ENCODE measurements at regions not wholly inside any gene's neighbourhood (a gene's known extent, or its start where the extent isn't known, plus 50 kb on each side); places are given as distances from the start of the nearest gene placed in this dataset.

DNA sequence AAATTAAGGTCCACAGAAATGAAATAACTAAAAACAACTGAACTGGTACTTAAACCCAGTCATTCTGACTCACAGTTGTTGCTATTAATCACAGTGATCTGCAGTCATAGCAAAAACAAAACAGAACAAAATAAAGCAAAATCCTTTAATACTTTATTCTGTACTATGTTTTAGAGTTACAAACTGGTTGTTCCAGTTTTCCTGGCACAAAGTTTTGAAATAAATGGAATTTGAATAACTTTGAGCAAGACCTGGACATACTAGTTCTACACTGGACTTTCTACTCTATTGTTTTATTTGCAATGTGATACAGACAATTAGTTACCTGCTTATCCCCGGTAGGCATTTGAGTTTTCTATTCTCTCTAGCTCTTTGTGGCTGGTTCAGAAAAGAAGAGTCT lies 147.9 kb downstream of the DMRT2 start:
- intact Hi-C loops (cut with DNase I; ENCODE audit: low total_unique reads), result no loop called here

DNA sequence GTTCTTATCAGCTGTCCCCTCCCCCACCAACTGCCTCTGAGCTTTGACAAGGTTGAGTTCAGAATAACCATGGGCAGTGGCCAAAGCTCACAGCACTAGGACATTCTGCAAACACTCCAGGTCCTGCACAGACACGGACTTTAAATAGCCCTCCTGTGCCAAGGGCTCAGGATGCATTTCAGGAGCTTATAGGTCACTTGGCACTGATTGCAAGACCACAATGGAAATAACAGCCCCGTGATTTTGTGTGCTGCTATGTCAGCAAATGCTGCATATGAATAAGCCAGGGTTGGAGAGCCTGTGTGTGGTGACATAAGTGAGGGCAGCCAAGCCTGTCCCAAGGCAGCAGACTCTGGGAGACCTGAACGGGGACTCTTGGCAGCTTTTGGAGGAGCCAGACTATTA lies 150.7 kb downstream of the DMRT2 start:
- DNase-seq (peak; percentile 37 to 39), ATAC-seq (peak; percentile 73 to 91)
- no peak for TF ChIP-seq POLR2A (IDR thresholded peaks at IDR 0.05)
- TF ChIP-seq, protein P1, sequence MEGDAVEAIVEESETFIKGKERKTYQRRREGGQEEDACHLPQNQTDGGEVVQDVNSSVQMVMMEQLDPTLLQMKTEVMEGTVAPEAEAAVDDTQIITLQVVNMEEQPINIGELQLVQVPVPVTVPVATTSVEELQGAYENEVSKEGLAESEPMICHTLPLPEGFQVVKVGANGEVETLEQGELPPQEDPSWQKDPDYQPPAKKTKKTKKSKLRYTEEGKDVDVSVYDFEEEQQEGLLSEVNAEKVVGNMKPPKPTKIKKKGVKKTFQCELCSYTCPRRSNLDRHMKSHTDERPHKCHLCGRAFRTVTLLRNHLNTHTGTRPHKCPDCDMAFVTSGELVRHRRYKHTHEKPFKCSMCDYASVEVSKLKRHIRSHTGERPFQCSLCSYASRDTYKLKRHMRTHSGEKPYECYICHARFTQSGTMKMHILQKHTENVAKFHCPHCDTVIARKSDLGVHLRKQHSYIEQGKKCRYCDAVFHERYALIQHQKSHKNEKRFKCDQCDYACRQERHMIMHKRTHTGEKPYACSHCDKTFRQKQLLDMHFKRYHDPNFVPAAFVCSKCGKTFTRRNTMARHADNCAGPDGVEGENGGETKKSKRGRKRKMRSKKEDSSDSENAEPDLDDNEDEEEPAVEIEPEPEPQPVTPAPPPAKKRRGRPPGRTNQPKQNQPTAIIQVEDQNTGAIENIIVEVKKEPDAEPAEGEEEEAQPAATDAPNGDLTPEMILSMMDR (IDR thresholded peaks at IDR 0.05 in 4 of 5, conservative IDR thresholded peaks at IDR 0.05 in 1 of 5), result no peak
- peak overlapping the region in 1 of 4 donors; percentile 60 for H3K27ac ChIP-seq
- H3K4me1 ChIP-seq, result peaks cover 3 to 16% of the 10 kb centered on the region in 2 donors
- H3K9me3 ChIP-seq, result no peaks in the 10 kb centered on the region
- H3K4me3 ChIP-seq, result no peak overlapping the region
- intact Hi-C loops (cut with DNase I; ENCODE audit: low total_unique reads) (no loop called here), in situ Hi-C loops (cut with MboI; ENCODE audit: low sequenced_read_pairs in 4 of 4) (no loop called here)
- no peaks in the 10 kb centered on the region for H3K36me3 ChIP-seq
- no peaks in the 10 kb centered on the region for H3K27me3 ChIP-seq

More for the DNA sequence above, 147.9 kb downstream of the DMRT2 start:
- Histone ChIP-seq H3K27ac (no peak overlapping the region), H3K27me3 (no peaks in the 10 kb centered on the region), H3K4me1 (peaks cover 3 to 16% of the 10 kb centered on the region in 2 donors), H3K9me3 (no peaks in the 10 kb centered on the region), H3K36me3 (no peaks in the 10 kb centered on the region), H3K4me3 (no peak overlapping the region)
- ATAC-seq (no peak), DNase-seq (no peak)
- TF ChIP-seq, protein P1 (IDR thresholded peaks at IDR 0.05 in 4 of 5, conservative IDR thresholded peaks at IDR 0.05 in 1 of 5), result no peak
- no peak for TF ChIP-seq POLR2A (IDR thresholded peaks at IDR 0.05)
- in situ Hi-C loops (cut with MboI; ENCODE audit: low sequenced_read_pairs in 4 of 4), result no loop called here

DNA sequence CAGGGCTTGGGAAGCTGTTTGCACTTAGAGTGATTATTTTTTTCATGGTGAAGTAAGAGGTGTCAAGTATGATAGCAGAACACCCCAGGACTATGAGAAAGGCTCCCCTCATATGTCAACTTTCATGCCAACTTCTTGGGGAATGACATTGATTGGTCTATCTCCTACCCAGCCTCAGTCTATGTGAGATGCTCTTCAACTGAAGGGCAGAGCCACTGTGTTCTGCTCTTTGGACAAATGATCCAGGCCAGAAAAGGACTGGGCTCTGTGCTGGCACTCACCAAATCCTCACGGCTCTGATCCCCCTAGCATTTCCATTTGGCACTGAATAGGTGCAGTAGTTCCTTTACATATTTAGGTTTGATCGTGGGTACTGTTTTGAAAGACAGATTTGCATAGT lies 151.1 kb downstream of the DMRT2 start:
- in situ Hi-C loops (cut with MboI; ENCODE audit: low sequenced_read_pairs in 4 of 4), result no loop called here
- TF ChIP-seq POLR2A (IDR thresholded peaks at IDR 0.05), result no peak
- TF ChIP-seq, protein P1 (IDR thresholded peaks at IDR 0.05 in 4 of 5, conservative IDR thresholded peaks at IDR 0.05 in 1 of 5), result no peak
- peak in 1 of 2 donors; percentile 39 for ATAC-seq

DNA sequence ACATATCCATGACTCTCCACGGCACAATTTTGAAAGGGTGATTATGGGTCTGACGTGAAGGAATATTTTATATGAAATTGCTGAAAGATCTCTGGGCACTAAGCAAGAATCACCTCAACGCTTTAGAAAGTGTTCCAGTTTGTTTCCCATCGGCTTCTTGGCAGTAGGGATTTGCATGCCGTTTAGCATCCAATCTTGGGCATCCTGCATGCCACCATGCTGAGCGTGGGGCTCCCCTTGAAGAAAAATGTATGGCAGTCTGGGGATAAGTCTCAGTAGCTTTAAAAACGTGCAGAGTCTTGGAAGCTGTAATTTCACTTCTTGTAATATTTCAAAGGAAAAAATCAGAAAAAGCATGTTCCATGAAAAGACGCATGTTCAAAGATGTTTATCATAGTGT lies 151.7 kb downstream of the DMRT2 start:
- H3K4me3 ChIP-seq, result no peak overlapping the region
- no peak for TF ChIP-seq POLR2A (IDR thresholded peaks at IDR 0.05)
- TF ChIP-seq, protein P1 (IDR thresholded peaks at IDR 0.05 in 4 of 5, conservative IDR thresholded peaks at IDR 0.05 in 1 of 5), result no peak
- no peaks in the 10 kb centered on the region for H3K36me3 ChIP-seq
- intact Hi-C loops (cut with DNase I; ENCODE audit: low total_unique reads) (no loop called here), in situ Hi-C loops (cut with MboI; ENCODE audit: low sequenced_read_pairs in 4 of 4) (no loop called here)
- no peak overlapping the region for H3K27ac ChIP-seq
- DNase-seq (no peak), ATAC-seq (no peak)
- no peaks in the 10 kb centered on the region for H3K27me3 ChIP-seq
- H3K4me1 ChIP-seq, result peaks cover 3 to 16% of the 10 kb centered on the region in 2 donors
- no peaks in the 10 kb centered on the region for H3K9me3 ChIP-seq

More for the DNA sequence above, 151.1 kb downstream of the DMRT2 start:
- intact Hi-C loops (cut with DNase I; ENCODE audit: low total_unique reads), result no loop called here
- Histone ChIP-seq H3K36me3 (no peaks in the 10 kb centered on the region), H3K4me1 (peaks cover 3 to 16% of the 10 kb centered on the region in 2 donors), H3K9me3 (no peaks in the 10 kb centered on the region), H3K27me3 (no peaks in the 10 kb centered on the region), H3K4me3 (no peak overlapping the region), H3K27ac (peak overlapping the region in 1 of 4 donors; percentile 58)
- DNase-seq, result no peak
